Globus pallidus (tissue), 1 donor: ENCODE measurements at regions not wholly inside any gene's neighbourhood (a gene's known extent, or its start where the extent isn't known, plus 50 kb on each side); places are given as distances from the start of the nearest gene placed in this dataset.

Experiments used
- DNase-seq: peaks from one replicate; pipeline ENCODE4 v3.0.0-alpha.2; 2015; ENCODE audit warnings: low spot score

DNA sequence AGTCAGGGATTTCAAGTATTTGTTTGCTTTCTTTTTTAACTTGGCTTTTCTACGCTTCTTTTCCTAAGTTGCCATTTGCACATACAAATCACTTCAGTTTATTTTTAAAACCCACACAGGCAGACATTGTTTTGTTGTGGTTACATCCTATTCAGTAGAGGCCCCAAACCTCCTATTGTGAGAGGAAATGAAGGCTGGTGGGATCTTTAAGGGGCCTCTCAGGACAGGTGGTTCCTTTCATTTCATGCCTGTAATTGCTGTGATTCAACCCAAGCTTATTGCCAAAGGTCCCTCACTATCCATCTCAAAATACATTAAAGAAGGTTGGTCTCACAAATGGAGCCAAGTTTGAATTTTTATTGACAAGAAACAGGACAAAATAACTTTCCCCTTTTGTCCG is 257.1 kb downstream of the ADAMTS20 start:
- no peak for DNase-seq

DNA sequence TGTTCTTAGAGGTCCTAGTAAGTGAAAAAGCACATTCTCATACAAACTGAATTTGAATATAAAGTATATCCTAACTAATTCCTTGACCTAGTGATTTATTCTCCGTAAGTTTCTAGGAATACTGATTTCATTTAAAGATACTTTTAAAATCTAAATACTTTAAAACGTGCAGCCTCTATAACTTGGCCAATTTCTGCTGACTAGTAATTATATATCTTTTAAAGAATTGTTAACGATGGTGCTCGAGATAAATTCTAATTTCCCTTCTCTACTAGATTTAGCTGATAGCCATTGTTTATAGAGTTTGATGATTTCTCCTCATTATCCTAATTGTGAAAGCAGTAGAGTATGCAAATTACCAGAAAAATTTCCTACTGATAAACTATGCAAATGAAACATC is 257.9 kb downstream of the ADAMTS20 start:
- DNase-seq, result no peak

DNA sequence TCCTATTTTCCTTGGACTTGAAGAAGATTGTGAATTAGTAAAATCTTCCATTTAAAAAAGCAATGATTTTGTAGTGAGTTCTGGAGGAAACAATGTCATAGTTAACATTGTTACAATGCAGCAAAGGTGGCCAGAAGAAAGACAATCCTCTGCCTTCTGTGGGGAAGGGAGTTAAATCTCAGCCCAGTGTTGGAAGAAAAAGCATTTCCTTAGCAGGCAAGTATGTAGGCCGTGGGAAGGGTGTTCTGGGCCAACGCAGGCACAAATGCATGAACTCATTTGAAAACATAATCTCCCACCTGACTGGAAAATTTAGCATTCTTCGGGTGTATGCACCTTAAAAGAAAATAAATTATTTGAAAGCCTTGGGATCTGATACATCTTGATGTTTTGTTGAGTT is 258.6 kb downstream of the ADAMTS20 start:
- DNase-seq, result no peak

DNA sequence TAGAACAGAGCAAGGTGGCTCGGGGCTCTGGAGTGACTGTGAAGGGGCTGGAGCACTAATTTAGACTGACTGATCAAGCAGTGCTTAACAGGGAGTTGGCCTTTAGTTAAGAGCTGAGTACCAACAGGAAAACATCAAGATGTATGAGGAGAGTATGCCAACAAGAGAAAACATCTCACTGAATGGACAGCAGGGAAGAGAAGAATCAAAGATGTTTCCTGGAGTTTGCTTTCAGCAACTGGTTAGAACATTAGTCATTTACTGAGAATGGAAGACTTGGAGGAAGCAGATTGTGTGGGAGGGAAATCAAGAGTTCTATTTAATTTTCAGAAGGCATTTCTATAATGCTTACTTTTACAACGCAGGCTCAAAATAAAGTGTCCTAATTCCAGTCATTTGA is 259.3 kb downstream of the ADAMTS20 start:
- DNase-seq, result no peak

DNA sequence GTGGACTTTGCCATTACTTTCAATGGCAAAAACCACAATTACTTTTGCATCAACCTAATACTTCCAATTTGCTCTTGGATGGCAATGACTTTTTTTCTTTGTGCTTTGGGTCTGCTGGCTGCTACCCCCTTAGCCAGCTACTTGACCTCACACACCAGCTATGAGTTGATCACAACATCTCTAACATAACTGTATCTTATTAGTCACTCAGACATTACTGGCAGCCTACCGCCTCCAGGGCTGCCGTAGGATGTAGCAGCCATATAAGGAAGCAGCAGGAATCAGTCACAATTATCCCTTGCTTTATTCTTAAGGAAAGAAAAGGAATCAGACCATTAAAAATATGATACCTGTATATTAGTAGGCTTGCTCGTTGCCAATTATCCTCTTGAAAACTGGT is 260.5 kb downstream of the ADAMTS20 start:
- DNase-seq, result no peak

DNA sequence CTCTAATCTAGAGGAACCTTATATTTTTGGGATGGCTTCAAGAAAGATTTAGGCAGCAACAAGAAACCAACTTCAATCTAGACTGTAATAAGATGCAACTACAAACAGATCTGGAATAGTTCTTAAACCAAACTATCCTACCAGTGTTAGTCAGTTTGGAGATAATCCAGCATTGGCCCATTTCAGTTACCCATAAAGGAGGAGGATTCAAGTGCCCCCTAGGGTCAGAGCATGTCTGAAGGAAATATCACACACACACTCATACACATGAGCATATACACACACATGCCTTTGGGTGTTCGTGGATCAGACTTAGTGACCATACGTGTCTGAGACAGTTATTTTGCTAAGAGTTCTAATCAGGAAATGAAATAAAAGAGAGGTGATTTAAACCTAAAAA is 261.2 kb downstream of the ADAMTS20 start:
- no peak for DNase-seq

DNA sequence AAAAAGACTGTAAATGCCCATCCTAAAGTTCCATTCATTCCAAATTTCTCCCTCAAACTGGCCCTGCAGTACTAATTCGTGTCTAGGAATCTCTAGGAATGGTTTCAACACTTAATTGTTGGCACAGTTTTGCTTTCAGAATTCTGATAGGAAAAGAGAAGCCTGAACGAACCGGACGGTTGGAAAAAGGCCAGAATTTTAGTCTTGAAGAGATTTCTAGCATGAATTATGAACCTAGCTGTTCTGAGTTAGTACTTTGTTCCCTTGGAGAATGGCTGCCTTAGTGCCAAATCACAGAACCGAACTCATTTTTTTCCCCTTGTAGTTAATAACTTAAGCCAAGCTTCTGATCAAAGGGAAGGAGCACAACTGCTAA is 262.6 kb downstream of the ADAMTS20 start:
- no peak for DNase-seq

DNA sequence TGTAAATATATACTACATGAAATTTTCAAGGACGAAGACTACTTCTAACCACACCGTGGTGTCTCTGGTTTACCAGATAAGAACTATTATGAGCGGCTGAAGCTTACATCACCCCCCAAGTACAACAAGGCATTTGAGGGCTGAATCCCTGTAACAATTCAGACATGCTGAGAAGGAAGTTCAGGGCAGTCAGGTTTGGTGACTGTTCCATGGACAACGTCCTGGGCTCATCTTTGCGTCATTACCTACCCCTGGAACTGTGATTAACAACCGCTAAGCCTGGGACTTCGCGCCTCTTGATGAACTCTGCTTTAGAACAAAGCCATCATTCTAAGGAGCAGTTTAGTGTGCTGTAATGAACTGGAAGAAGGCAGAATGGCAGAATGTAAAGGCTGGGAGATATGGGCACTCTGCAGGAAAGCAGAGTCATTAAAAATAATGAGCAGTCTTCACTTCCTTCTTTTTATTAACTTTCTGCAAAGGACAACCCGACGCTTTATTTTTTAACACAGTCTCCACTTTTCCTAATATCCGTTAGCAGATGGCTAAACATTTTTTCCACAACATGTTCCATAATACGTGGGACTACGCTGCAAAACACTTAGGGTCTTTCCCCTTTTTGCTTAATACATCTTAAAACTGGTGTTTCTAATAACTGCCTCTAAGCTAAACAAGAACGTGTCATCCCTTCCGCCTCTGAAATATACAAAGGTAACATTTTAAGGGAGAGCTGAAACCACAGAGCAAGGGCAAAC is 263.2 kb downstream of the ADAMTS20 start:
- no peak for DNase-seq

DNA sequence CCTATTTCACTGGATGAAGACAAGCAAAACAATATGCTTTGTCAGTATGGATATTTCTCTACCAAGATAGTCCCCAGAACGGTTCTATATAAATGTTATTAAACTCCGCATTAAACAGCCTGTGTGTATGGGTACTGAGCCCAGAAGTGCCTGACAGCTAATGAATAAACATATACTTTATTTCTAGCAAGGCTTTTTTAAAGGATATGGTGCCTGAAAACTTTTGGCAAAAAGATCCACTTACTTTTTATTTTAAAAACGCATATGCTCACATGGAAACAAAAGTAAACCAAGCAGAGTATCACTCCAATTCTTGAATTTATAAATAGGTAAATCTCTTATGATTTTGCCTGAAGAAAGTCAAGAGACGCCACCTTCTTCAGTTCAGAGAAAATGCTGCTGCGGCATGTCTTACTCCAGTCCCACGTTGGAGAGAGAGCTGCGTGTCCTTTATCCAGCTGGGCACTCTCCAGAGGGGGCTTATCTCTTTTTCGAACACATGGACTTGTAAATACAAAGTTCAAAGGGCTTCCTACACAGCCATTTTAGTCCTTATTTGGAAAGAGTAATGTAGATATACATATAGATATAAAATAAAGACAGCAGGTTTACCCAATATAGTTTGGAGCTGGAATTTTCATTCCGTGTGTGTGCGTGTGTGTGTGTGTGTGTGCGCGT is 264.2 kb downstream of the ADAMTS20 start:
- no peak for DNase-seq

DNA sequence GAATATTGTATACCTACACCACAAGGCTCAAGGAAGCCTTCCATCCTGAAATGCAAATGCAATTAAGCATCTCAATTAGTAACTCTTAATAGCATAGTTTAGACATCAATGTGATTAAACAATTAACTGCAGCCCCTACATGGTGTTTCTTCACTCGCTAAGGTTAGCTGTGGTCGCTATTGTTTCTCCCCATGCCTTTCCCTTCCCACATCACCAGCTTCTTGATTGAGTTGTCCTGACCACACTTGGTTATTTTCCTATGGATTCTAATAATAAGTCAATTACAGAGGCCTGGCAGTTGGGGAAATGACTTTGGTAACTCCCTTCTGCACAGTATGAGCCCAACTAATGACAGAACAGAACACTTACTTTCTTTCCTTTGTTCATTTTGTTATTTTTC is 265.0 kb downstream of the ADAMTS20 start:
- DNase-seq, result no peak

DNA sequence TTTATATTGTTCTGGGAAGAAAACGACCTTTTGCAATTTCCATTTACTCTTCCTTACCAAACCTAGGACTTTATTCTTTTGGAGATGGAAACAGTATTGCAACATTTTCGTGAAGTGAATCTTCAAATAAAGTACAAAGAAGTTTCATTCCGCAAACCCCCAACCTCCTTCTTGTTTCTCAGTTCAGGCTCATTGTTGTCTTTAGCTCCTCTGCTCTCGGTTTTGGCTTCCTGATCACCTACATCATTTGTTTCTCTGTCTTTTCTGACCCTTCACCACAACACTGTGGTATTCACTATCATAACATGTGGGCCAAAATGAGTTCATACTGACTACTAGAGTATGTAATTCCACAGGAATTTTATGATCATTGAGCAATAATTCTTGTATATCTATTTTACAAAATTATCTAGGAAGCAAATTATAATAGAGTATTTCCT is 266.8 kb downstream of the ADAMTS20 start:
- DNase-seq, result no peak

DNA sequence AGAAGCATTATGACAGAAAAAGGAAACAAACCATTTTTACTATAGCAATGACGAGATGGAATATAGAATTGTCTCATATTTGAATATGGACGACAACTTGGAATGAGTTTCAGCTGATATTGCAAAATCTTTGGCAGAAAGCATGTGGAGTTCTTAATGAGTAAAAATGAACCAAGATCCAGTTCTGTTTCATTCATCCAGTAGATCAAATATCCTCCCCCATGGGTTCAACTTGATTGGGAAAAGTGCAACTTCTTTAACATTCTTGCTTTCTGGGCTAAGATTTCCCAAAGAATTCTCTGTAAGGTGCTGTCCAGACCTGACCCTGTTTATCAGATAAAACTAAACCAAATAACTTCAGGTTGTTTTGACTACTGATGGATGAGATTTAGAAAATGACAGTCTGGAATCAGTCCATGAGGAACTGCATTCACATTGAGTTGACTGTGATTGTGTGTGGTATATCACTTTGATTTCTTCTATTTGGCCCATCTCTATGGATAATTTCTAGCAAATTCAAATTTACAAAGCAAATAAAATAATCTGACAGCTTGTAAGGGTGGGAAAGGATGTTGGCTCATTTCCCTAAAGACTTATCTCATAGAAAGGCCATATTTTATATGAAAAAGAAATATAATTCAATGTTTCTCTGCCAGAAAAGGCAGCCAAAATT is 267.4 kb downstream of the ADAMTS20 start:
- DNase-seq, result no peak

DNA sequence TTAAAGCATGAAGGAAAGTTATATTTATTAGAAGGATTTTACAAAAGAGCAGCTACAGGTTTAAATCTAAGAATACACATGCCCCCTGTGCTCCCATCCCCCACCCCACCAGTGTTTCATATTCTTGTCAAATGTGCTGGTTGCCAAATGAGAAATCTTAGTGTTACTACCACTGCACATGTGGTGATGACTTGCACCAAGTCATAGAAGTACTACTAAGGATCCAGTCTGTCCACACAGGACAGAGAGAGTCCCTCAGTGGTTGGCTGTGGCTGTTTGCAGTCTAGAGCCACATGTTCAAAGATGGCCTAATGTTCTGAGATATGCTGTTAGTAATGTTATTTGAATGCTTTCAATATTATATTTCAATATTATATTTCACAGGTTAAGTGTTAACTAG is 268.8 kb downstream of the ADAMTS20 start:
- DNase-seq, result no peak

DNA sequence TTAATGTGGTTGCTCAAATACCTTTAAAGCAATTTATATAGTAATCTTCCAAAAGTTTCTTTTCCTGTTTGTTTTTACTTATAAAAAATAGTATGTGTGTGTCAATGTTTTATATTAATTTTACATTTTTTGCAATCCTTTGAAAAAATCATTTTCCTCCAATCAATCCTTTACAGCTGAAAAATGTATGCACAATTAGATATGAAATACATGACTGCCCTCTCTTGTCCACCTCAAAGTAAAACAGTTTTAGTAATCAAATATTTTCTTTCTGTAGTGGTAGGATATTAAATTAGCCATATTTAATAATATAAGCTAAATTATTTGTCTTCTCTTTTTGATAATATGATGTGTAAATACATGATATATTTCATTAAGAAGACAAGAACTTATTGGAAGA is 269.9 kb downstream of the ADAMTS20 start:
- no peak for DNase-seq

DNA sequence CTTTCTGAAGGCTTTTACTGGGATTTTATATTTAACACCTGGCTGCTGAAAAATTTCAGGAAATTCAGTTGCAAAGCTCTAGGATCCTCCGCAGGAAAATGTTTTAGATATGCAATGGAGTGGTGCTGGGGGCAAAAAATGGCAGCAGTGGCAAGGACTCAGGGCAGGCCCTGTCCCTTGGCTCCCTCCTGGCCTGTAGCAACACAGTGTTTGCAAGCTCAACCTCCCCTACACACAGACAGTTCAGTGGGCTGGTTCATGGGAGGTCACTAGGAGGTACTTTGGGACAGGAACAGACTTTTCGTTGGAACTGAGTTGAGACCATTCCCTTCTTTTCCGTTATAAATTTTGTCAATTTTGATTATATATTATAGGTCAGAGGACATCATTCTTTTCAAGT is 270.4 kb downstream of the ADAMTS20 start:
- DNase-seq, result no peak

DNA sequence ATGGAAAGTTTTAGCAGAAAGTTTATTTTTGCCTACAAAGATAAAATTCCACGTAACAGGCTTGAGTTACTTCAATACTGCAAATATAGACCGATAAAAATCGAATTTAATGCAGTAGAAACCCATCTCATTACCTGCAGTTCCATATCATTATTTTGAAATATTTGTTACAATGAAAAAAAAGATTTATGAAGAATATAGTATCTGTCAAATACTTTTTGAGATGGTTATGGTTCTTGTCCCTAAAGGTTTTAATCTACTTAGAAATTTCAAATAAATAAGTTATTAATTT is 273.5 kb downstream of the ADAMTS20 start:
- DNase-seq, result no peak

DNA sequence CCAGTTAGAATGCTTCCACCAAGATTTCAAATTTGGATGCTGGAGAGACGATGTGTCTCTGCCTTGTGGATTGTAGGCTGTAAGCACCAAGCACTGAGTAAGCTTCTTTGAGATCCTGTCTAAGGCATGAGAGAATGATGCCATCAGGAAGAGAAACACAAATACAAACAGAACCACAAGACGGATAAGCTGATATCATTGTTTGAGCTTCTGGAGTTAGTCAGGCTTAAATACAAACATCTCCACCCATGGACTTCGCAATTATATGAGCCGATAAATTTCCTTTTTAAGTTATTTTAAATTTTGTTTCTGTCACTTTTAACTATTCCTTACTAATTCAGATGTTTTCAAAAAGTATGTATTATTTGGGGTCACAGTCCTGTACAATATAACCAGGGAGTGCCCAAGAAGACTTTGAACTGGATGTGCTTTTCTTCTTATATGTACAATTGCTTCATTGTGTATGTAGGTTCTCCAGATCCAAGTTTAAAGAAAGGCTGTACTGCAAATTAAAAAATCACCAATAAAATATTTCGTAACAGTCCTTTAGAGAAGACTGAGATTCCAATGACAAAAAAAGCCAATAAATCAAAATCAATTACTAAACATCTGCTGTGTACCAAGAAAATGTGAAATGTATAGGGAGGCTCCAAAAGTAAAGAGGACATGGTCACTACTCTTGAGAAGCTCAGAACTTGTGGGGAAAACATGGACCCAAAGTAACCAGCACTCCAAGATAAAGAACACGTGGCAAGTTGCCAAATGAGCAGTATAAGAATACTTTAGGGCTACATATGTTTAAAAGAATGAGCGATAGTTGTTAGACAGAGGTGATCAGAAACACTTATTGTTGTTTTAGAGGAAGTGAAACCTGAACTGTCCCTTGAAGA is 274.1 kb downstream of the ADAMTS20 start:
- no peak for DNase-seq

DNA sequence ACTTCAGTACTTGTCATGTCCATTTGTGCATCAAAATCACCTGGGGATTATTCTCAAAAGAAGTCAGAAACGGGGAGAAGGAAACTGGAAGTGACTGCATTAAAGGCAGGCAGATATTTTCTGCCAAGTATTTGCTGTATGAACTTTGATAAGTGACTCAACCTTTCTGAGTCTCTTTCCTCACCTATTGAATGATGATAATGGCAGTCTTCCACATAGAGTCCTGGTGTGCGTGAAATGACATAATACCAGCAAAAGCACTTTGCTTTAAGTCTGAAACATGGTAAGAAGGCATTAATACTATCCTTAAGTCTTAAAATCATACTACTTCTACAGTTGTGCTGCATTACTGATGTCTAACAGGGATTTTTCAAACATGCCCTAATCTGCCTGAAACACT is 278.5 kb downstream of the ADAMTS20 start:
- no peak for DNase-seq

DNA sequence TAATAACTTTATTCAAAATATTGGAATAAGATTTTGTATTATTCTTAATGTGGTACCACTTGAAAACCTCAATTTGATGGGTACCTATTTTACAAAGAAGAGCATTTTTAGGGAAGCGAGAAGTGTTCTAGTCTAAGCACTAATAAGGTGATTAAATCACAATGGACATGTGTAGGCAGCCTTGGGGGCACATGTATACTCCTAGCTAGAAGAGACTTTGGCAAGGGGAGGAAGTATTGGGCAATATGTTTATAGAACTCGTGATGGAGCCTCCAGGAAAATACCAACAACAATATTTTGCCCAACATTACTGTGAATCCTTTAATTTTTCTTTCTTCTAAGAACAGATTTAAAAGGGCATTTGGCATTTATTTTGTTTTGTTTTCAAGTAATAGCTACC is 280.3 kb downstream of the ADAMTS20 start:
- DNase-seq, result no peak

DNA sequence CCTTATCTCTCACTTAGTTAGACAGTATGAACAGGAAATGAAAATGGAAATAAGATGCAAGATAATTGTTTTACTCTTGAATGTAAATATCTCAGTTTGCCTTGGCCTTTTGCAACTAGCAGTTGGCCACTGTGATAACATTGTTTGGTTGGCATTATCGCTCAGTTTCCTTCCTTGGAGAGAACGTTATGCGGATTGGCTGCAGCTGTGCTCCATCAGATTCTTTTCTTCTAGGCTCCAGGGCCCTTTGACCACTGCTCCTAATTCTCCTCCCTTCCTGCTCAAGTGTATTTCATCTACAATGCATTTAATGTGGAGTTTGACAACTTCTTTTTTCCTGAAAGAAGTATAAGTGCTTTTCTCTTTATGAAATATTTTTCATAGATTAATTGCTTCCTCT is 284.2 kb downstream of the ADAMTS20 start:
- DNase-seq, result no peak

DNA sequence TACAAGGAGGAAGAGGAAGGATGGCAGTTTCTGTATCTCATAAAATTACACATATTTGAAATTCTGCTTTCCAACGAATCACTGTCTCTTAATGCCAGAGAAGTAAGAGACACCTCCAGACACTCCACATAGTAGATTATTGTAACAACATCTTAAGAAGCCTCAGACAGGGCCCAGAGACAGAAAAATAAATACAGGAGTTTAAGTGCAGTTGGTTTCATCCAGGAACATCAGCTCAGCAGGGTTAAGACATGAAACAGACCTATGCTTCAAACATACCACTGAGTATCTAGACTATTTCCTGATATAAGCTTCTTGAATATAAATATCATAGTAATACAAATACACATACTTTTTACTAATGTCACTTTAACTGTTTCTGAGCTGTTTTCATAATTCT is 290.3 kb downstream of the ADAMTS20 start:
- no peak for DNase-seq

DNA sequence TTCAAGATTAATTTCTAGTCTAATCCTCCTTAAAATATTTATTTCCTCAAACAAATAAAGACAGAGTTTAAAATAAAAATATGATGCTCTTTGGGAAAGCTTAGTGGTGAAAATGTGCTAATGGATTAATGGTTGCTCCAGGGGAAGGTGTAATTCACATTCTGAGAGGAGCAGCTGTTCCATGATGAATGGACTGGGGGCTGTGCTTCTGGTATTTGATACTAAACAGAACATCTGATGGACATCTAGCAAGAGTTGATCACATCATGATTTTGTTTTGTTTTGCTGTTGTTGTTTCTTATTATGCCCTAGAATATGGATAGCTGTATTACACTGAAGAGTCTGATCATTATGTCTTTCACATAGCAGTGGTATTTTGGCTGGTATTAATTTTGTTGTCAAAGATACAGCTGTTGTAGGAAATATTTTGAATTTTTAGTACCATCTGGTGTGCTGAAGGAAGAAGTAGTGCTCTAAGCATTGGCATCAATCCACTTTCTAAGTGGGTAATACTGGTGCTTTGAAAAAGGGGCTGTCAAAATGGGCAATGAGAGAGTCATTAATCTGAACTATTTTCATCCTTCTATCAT is 296.4 kb downstream of the ADAMTS20 start:
- no peak for DNase-seq
